ENCODE measurements at regions not wholly inside any gene's neighbourhood (a gene's known extent, or its start where the extent isn't known, plus 50 kb on each side); places are given as distances from the start of the nearest gene placed in this dataset.

GRCh38 chr6:141103246-141103645 lies 1029.5 kb upstream of the GJE1 start:
- Histone ChIP-seq H3K4me3 (no peak overlapping the region), H3K9me3 (no peaks in the 10 kb centered on the region), H3K4me1 (no peaks in the 10 kb centered on the region), H3K27me3 (ENCODE audit: low read depth) (no peaks in the 10 kb centered on the region), H3K27ac (no peak overlapping the region), H3K36me3 (no peaks in the 10 kb centered on the region)
- intact Hi-C loops (cut with DNase I): no loop called here
- TF ChIP-seq CTCF (IDR thresholded peaks at IDR 0.05): no peak
- DNase-seq (no peak), ATAC-seq (no peak)

- ATAC-seq (no peak), DNase-seq (no peak)
- H3K4me1 ChIP-seq: no peaks in the 10 kb centered on the region
- TF ChIP-seq CTCF (IDR thresholded peaks at IDR 0.05): no peak
- H3K36me3 ChIP-seq: no peaks in the 10 kb centered on the region
- no peaks in the 10 kb centered on the region for H3K27me3 ChIP-seq (ENCODE audit: low read depth)
- no peak overlapping the region for H3K4me3 ChIP-seq
- H3K9me3 ChIP-seq: peaks cover 5% of the 10 kb centered on the region
- intact Hi-C loops (cut with DNase I): no loop called here
- no peak overlapping the region for H3K27ac ChIP-seq
Observed at GRCh38 chr6:141097471-141097870, 1035.3 kb upstream of the GJE1 start.

GRCh38 chr6:141095308-141095707 lies 1037.4 kb upstream of the GJE1 start:
- ATAC-seq (no peak), DNase-seq (no peak)
- no peaks in the 10 kb centered on the region for H3K4me1 ChIP-seq
- intact Hi-C loops (cut with DNase I): no loop called here
- no peak overlapping the region for H3K4me3 ChIP-seq
- peaks cover 5% of the 10 kb centered on the region for H3K9me3 ChIP-seq
- TF ChIP-seq CTCF (IDR thresholded peaks at IDR 0.05): no peak
- no peaks in the 10 kb centered on the region for H3K36me3 ChIP-seq
- H3K27ac ChIP-seq: no peak overlapping the region
- H3K27me3 ChIP-seq (ENCODE audit: low read depth): no peaks in the 10 kb centered on the region

- no peak for TF ChIP-seq CTCF (IDR thresholded peaks at IDR 0.05)
- Histone ChIP-seq H3K27me3 (ENCODE audit: low read depth) (no peaks in the 10 kb centered on the region), H3K4me1 (no peaks in the 10 kb centered on the region), H3K9me3 (peaks cover under 1% of the 10 kb centered on the region), H3K4me3 (no peak overlapping the region), H3K36me3 (no peaks in the 10 kb centered on the region), H3K27ac (no peak overlapping the region)
- no peak for DNase-seq
- ATAC-seq: no peak
- intact Hi-C loops (cut with DNase I): no loop called here
Observed at GRCh38 chr6:141088171-141088570, 1044.6 kb upstream of the GJE1 start.

- intact Hi-C loops (cut with DNase I): no loop called here
- TF ChIP-seq CTCF (IDR thresholded peaks at IDR 0.05): no peak
- H3K9me3 ChIP-seq: no peaks in the 10 kb centered on the region
- no peaks in the 10 kb centered on the region for H3K4me1 ChIP-seq
- no peak for DNase-seq
- no peaks in the 10 kb centered on the region for H3K27me3 ChIP-seq (ENCODE audit: low read depth)
- no peak overlapping the region for H3K27ac ChIP-seq
- no peak for ATAC-seq
- H3K4me3 ChIP-seq: no peak overlapping the region
- no peaks in the 10 kb centered on the region for H3K36me3 ChIP-seq
Observed at GRCh38 chr6:141077355-141078333, 1055.1 kb upstream of the GJE1 start.

Data from lower lobe of right lung (tissue), 2 donors.